ENCODE measurements at regions not wholly inside any gene's neighbourhood (a gene's known extent, or its start where the extent isn't known, plus 50 kb on each side); places are given as distances from the start of the nearest gene placed in this dataset.
A peak's percentile ranks its signal among the peaks of the same experiment; 100 is the strongest.

DNA sequence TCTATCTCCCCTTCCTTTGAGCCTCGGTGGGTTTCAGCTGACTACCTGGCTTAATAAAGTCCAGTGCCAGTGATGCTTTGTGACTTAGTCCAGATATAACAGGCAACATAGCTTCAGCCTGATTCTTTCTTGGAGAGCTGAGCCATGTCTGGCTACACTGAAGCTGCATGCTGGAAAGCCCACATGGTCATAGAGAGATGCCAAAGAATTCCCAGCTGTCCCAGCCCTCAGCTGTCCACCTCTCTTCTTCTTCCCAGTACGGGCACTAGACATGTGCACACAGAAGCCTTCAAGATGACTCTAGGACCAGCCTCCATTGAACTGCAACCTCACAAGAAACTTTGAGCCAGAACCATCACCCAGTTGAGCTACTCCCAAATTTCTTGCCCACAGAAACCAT is 154.1 kb upstream of the MYLIP start:
- Mint-ChIP-seq H3K27ac (no peak overlapping the region), H3K27me3 (peaks cover 2% of the 10 kb centered on the region), H3K9me3 (peaks cover 7% of the 10 kb centered on the region), H3K4me1 (no peaks in the 10 kb centered on the region), H3K4me3 (no peak overlapping the region), H3K36me3 (ENCODE audit: low read depth) (no peaks in the 10 kb centered on the region)
- ChIA-PET CTCF (no interaction called here), POLR2A (no interaction called here)
- DNase-seq = no peak

DNA sequence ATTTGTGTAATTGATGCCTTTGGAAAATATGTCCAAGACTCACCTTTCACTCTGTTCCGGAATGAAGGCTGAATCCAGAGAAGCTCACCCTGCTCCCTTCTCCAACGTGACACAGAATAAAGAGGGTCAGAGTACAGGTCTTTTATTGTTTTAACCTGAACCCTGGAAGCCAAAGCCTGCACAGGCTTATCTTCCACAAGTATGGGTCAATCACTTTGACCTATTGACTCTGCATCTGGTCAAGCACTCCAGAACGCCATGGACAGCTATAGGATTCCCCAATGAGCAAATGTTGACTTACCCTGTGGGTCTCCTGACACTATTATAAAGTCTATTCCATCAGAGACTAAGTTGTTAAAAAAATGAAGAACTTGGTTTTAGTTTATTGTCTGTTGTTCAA is 158.4 kb upstream of the MYLIP start:
- ChIA-PET CTCF (no interaction called here), POLR2A (no interaction called here)
- Mint-ChIP-seq H3K4me1 (no peaks in the 10 kb centered on the region), H3K4me3 (no peak overlapping the region), H3K27ac (no peak overlapping the region), H3K9me3 (peaks cover 7% of the 10 kb centered on the region), H3K36me3 (ENCODE audit: low read depth) (no peaks in the 10 kb centered on the region), H3K27me3 (peaks cover 2% of the 10 kb centered on the region)
- no peak for DNase-seq

DNA sequence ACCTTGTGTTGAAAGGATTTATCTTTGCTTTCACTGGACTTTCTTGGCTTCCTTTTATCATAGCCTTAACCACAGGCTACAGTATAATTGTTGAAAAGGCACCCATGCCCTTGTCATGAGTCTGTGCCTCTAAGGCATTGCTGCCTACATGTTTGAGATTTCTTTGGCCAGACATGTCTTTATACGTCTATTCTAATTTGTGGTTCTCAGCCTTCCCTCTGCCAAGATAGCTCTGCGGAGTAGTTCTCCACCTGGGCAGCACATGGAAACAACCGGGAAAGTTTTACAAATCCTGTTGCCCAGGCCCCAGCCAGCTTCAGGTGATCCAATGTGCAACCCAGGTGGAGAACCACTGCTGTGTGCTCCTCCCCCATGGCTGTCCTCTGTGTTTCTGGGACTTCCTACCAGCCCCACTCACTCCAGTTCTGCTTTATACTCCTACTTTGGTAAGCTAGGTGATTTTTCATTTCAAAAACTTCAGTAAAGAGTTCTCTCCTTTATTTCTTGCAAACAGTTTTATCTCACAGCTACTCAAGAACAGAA is 159.6 kb upstream of the MYLIP start:
- Mint-ChIP-seq H3K27me3 (peaks cover 2% of the 10 kb centered on the region), H3K9me3 (peaks cover 3% of the 10 kb centered on the region), H3K4me3 (no peak overlapping the region), H3K27ac (no peak overlapping the region), H3K4me1 (no peaks in the 10 kb centered on the region), H3K36me3 (ENCODE audit: low read depth) (no peaks in the 10 kb centered on the region)
- ChIA-PET POLR2A (no interaction called here), CTCF (interaction anchor here (0.7 kb wide), 1 partner anchor 124 kb away, joined by 4 read pairs; no protein-coding TSS in a partner anchor)
- no peak for DNase-seq

DNA sequence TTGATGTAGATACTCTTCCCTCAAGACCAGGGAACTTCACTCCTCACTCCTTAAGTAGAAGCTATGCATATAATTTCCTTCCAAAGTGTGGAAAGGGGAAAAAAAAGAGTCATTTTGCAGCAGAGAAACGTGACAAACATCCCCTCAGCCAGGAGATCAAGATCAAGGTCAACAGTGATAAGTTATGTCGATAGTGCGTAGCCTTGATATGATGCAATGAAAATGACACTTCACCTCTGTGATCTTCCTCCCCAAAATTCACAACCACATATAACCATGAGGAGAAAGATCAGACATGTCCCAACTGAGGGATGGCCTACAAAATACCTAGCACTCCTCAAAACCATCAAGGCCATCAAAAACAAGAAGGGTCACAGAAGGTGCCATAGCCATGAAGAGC is 160.4 kb upstream of the MYLIP start:
- no peaks in the 10 kb centered on the region for H3K36me3 Mint-ChIP-seq (ENCODE audit: low read depth)
- POLR2A ChIA-PET = no interaction called here
- no peak overlapping the region for H3K4me3 Mint-ChIP-seq
- H3K4me1 Mint-ChIP-seq = peaks cover 4% of the 10 kb centered on the region
- DNase-seq = no peak
- CTCF ChIA-PET = no interaction called here
- H3K9me3 Mint-ChIP-seq = no peaks in the 10 kb centered on the region
- H3K27me3 Mint-ChIP-seq = no peaks in the 10 kb centered on the region
- no peak overlapping the region for H3K27ac Mint-ChIP-seq

DNA sequence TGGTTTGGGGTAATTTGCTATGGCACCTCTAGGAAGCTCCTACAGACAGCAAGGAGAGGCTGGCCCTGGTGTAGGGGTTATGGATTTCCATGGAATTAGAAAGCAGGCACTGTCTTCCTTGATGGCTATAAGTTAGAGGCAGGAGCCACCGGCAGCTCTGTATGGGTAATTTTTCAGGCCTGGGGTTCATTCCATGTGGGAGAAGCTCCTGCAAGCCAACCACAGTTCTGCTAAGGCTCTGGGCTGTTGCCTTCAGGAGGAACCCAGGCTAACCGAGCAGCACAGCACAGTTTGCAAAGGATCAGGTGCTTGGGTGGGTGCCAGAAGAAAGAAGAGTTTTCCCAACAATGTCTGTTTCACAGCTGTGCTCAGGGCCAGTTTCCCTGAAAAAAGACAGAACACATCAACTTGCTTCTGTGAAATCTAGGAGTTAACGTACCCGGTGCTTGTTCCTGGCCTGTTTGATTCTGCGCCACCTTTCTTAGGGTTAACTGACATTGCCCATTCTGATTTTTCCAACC is 162.8 kb upstream of the MYLIP start:
- Mint-ChIP-seq H3K9me3 (no peaks in the 10 kb centered on the region), H3K27me3 (no peaks in the 10 kb centered on the region), H3K4me3 (no peak overlapping the region), H3K27ac (no peak overlapping the region), H3K36me3 (ENCODE audit: low read depth) (no peaks in the 10 kb centered on the region), H3K4me1 (peaks cover 20% of the 10 kb centered on the region)
- ChIA-PET CTCF (no interaction called here), POLR2A (no interaction called here)
- no peak for DNase-seq

DNA sequence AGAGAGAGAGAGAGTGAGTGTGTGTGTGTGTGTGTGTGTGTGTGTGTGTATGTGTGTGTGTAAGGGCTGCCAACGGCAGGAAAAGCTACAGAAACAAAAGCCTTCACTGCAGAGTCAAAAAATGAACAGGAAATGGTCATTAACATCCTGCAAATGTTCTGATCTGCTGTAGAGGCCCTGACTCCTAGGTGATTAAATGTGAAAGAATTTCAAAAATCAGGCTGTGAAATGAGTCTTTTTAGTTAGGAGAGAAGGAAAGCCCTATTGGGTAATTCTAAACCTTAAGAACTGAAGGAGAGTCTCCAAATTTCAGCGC is 166.5 kb upstream of the MYLIP start:
- no peaks in the 10 kb centered on the region for H3K27me3 Mint-ChIP-seq
- H3K36me3 Mint-ChIP-seq (ENCODE audit: low read depth) = no peaks in the 10 kb centered on the region
- ChIA-PET POLR2A (no interaction called here), CTCF (no interaction called here)
- H3K27ac Mint-ChIP-seq = peak overlapping the region; percentile 40
- H3K9me3 Mint-ChIP-seq = no peaks in the 10 kb centered on the region
- no peak overlapping the region for H3K4me3 Mint-ChIP-seq
- peaks cover 20% of the 10 kb centered on the region for H3K4me1 Mint-ChIP-seq
- peak; percentile 29 for DNase-seq

DNA sequence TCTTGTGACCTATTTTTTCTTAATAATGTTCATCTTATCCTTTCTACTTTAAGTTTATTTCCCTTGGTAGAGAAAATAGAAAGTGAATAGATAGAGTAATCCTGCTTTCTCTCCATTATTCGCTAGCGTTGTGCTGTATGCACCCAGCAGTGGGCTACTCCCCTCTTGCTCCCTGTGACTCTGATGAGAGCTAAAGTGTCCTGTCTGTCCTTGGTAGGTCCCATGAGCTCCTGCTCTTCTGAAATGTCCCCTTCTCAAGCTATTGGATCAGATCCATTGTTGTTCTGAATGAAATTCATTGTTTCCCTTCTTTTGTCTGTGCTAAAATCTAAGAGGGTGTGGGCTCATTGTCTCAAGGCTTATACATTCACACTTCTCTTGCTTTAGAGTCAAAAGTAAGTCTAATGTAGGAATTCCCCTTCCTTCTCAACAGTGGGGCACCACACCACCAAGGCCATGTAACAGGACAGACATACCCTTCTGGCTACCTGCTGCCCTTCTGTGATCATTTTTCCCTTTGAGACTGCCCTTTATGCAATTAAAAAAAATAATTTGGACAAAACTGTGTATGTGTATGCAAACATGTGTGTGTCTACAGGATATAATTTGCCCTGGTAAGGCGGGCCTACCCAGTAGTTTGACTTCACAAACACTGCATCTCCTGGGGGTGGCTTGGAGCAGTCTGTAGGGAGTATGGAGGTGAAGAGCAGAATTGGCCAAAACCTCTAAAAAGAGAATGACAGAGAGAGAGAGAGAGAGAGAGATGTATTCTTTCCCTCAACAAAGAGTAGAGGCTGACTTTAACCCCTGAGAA is 167.0 kb upstream of the MYLIP start:
- H3K9me3 Mint-ChIP-seq = no peaks in the 10 kb centered on the region
- peaks cover 21% of the 10 kb centered on the region for H3K4me1 Mint-ChIP-seq
- no peaks in the 10 kb centered on the region for H3K27me3 Mint-ChIP-seq
- H3K36me3 Mint-ChIP-seq (ENCODE audit: low read depth) = no peaks in the 10 kb centered on the region
- peak overlapping the region; percentile 40 for H3K27ac Mint-ChIP-seq
- no peak overlapping the region for H3K4me3 Mint-ChIP-seq
- CTCF ChIA-PET = no interaction called here
- no peak for DNase-seq
- POLR2A ChIA-PET = no interaction called here

DNA sequence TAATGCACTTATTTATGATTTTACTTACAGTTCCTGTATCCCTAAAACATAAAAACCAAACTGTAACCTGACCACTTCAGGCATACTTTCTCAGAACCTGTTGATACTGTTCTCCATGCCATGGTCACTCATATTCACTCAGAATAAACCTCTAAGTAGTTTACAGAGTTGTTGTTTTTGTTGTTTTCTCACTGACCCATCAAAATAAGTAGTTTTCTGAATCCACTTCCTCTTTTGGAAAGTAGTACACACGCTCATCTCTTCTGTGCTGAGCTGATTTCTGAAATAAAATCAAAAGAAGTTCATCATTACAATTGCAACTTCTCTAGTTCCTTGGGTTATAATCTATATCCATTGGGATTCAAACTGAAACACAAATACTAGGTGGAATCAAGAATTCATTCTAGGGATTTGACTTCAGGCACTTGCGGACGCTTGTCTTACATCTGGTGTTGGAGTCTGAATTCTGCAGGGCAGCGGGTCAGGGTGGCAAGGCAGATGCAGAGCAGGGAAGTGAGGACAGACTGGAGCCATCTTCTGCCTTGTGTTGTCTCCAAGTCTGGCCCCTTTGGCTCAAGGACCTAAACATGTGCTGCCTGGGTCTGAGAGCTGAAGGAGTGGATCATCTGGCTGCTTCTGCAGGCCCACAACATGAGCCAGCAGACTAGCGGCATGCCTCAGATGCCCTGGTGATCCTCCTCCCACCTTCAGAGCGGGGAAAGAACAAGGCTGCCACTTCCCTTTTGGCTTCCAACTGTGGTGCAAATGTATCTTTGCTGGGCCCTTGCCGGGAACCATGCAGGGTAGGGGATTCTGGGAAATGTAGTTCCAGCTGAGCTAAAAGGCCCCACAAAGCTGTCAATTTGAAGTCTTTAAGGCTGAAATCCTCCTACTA is 167.9 kb upstream of the MYLIP start:
- Mint-ChIP-seq H3K36me3 (ENCODE audit: low read depth) (no peaks in the 10 kb centered on the region), H3K9me3 (no peaks in the 10 kb centered on the region), H3K4me1 (peaks cover 24% of the 10 kb centered on the region), H3K4me3 (no peak overlapping the region), H3K27me3 (no peaks in the 10 kb centered on the region), H3K27ac (no peak overlapping the region)
- no peak for DNase-seq
- CTCF ChIA-PET = no interaction called here
- POLR2A ChIA-PET = no interaction called here

DNA sequence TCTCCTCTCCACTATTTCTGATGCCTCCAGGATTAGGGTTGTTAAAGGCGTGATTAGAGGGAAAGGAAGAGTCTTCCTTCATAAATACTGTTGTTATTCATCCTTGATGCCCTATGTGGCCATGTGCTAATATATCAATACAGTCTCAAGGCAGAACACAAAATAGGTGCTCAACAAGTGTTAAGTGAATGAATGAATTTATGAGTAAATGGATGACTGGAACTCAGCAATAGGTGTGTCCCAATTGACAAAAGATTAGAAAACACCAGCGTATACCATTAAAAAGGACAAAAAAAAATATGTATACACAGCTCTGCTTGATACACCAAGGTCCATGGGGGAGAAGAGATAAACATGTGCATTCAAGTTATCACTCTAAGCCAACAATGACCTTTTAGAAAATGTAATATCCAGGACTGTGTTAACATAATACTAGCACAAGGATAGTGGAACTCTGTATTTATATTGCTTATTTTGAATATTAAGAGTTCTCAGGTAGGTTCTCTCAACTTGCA is 171.2 kb upstream of the MYLIP start:
- CTCF ChIA-PET = no interaction called here
- no peaks in the 10 kb centered on the region for H3K27me3 Mint-ChIP-seq
- no peak overlapping the region for H3K27ac Mint-ChIP-seq
- DNase-seq = no peak
- no peaks in the 10 kb centered on the region for H3K36me3 Mint-ChIP-seq (ENCODE audit: low read depth)
- POLR2A ChIA-PET = no interaction called here
- peaks cover 16% of the 10 kb centered on the region for H3K4me1 Mint-ChIP-seq
- H3K4me3 Mint-ChIP-seq = no peak overlapping the region
- peaks cover 3% of the 10 kb centered on the region for H3K9me3 Mint-ChIP-seq

DNA sequence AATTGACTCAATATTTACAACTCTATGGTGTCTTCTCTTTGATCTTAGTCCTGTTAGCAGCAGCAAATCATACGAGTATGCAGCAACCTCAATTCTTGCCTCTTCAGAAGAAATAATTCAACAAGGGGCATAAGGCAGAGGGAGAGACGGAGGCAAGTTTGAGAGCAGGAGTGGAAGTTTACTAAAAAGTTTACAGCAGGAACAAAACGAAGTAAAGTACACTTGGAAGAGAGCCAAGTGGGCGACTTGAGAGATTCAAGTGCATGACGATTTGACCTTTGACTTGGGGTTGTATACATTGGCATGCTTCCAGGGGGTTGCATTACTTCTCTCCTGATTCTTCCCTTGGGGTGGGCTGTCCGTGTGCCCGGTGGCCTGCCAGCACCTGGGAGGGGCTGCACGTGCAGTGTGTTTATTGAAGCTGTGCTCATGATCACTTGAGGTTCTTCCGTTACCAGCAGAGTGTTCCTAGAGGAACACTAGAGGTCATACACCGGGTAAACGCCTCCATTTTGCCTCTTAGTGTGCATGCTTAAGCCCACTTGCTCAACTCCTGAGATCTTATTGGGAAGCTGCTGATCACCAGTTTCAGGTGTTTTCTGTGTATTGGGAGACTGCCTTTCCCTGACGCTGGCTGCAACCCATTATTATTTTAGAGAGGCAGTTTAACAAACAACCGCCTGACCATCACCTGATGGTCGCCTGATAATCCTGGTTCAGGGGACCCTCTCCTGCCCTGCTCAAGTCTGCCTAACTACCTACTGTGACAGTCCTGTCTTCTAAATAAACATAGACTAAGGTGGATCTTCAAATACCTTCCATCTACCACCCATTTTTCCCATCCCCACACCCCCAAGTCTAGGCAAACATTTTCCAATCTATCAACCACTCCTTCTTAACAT is 172.4 kb upstream of the MYLIP start:
- Mint-ChIP-seq H3K9me3 (peaks cover 3% of the 10 kb centered on the region), H3K4me1 (peaks cover 4% of the 10 kb centered on the region), H3K27me3 (no peaks in the 10 kb centered on the region), H3K4me3 (no peak overlapping the region), H3K36me3 (ENCODE audit: low read depth) (no peaks in the 10 kb centered on the region), H3K27ac (no peak overlapping the region)
- ChIA-PET POLR2A (interaction anchor here (0.6 kb wide), 1 partner anchor 224 kb away, joined by 3 read pairs; no protein-coding TSS in a partner anchor), CTCF (no interaction called here)
- DNase-seq = no peak

DNA sequence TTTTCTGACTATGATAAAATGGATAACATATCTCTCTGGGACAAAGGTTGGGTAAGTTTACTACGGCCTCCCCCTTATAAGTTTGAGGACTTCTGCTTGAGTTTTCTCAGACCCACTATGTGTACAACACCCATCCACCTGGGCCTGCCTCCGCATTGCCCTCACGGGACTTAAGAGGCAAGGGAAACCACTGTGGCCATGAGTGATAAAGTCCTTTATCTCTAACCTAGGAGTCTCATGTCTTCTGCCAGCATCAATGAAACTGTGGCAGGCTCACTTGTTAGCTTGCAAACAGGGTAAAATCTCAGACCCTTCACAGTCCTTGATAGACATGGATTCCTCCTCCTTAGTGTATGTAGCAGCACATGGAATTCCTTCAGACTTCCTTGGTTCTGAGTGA is 173.4 kb upstream of the MYLIP start:
- CTCF ChIA-PET = no interaction called here
- DNase-seq = no peak
- Mint-ChIP-seq H3K36me3 (ENCODE audit: low read depth) (no peaks in the 10 kb centered on the region), H3K27me3 (no peaks in the 10 kb centered on the region), H3K9me3 (peaks cover 3% of the 10 kb centered on the region), H3K4me1 (peaks cover 4% of the 10 kb centered on the region), H3K4me3 (no peak overlapping the region), H3K27ac (no peak overlapping the region)
- POLR2A ChIA-PET = interaction anchor here (0.6 kb wide), 1 partner anchor 225 kb away, joined by 3 read pairs; no protein-coding TSS in a partner anchor

DNA sequence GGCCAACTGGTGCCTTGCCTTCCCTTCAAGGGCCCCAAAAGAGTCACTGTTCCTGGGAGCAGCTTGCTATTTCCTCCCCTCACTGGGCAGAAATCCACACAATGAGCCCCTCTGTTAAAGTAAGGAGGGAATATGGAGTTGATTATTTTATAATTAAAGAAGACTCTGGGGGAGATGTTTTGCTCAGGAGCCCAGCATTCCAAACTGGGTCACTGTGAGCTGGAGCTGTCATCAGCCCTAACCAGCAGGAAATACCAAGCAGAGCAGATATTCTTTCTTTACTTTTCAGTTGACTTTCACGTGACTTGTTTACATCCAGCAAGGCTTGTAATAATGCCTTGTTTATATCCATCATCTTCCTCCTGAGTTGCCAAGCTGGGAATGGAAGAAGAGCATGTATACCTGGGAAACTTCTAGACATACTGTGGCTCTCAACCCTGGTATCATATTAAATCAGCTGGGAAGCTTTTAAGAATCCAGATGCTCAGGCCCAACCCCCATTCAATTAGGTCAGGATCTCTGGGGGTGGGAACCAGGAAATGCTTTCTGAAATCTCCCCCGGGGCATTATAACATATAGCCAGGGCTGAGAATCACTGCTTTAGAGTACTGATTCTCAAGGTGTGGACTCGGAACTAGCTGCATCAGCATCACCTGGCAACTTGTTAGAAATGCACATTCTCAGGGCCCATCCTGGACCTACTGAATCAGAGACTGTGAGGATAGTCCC is 175.6 kb upstream of the MYLIP start:
- peaks cover 3% of the 10 kb centered on the region for H3K9me3 Mint-ChIP-seq
- ChIA-PET POLR2A (no interaction called here), CTCF (no interaction called here)
- H3K27me3 Mint-ChIP-seq = no peaks in the 10 kb centered on the region
- H3K4me1 Mint-ChIP-seq = peaks cover 4% of the 10 kb centered on the region
- no peak overlapping the region for H3K27ac Mint-ChIP-seq
- no peak for DNase-seq
- no peak overlapping the region for H3K4me3 Mint-ChIP-seq
- H3K36me3 Mint-ChIP-seq (ENCODE audit: low read depth) = no peaks in the 10 kb centered on the region

All from activated CD4-positive, alpha-beta memory T cell treated with anti-CD3 and anti-CD28 coated beads, Interleukin-2, amount 10 ng/mL, durations not matched to agents 7 days and 5 days (primary cell).